HG02623 (cell line): ENCODE measurements at regions not wholly inside any gene's neighbourhood (a gene's known extent, or its start where the extent isn't known, plus 50 kb on each side); places are given as distances from the start of the nearest gene placed in this dataset.
"Not testable (repeated sequence)": the region's sequence is repeated elsewhere in the genome, so short reads cannot be mapped to it uniquely, and the experiment has no call there.

Experiments
- ATAC-seq: cut with Tn5 transposase; IDR thresholded peaks from one replicate; pipeline ENCODE4 v1.9.1; 2021; ENCODE audit warnings: moderate library complexity; ENCODE audit not compliant: unreplicated experiment

DNA sequence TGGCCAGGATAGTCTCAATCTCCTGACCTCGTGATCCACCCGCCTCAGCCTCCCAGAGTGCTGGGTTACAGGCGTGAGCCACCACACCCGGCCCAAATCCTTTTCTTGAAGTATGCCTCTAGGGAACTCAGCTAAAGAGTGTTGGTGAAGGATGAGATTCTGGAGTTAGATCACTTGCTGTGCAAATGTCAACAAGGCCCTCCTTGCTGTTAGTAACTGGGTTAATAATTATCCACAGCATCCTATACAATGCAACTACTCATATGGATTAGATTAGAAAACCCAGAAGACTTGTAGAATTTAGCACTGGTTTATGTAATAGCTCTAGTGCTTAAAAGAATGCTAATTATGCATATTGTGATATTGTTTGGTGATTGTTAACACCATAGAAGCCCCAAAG, 310.8 kb upstream of the TFPI start:
- ATAC-seq = no peak

DNA sequence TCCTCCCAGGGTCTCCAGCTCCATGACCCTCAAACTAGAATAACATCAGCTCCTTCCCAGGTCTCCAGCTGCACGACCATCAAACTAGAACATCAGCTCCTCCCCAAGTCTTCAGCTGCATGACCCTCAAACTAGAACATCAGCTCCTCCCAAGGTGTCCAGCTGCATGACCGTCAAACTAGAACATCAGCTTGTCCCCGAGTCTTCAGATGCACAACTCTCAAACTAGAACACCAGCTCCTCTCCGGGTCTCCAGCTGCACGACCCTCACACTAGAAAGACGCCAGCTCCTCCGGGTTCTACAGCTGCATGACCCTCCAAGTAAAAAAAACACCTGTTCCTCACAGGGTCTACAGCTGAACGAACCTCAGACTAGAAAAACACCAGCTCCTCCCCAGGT, 312.9 kb upstream of the TFPI start:
- no peak for ATAC-seq

DNA sequence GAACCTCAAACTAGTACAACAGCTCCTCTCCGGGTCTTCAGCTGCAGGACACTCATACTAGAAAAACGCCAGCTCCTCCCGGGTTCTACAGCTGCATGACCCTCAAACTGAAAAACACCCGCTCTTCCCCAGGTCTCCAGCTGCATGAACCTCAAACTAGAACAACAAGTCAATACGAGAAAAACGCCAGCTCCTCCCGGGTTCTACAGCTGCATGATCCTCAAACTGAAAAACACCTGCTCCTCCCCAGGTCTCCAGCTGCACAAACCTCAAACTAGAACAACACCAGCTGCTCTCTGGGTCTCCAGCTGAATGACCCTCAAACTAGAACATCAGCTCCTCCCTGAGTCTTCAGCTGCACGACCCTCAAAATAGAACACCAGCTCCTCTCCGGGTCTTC, 315.0 kb upstream of the TFPI start:
- ATAC-seq = no peak

DNA sequence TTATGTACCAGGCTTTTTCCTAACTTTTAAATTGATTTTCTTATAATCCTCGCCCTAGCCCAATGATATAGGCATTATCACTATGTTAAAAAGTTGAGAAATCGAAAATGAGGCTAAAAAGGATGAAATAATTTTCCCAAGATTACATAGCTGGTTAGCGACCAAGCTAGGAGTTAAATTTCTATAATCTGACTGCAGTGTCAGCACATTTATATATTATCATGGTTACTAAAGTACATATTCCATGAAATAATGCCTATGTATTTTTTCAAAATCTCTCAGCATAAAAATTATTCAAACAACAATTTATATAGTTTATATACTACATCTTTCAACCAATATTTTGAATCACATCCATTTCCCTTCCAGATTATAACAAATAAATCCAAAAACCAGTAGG, 317.3 kb upstream of the TFPI start:
- ATAC-seq = no peak

DNA sequence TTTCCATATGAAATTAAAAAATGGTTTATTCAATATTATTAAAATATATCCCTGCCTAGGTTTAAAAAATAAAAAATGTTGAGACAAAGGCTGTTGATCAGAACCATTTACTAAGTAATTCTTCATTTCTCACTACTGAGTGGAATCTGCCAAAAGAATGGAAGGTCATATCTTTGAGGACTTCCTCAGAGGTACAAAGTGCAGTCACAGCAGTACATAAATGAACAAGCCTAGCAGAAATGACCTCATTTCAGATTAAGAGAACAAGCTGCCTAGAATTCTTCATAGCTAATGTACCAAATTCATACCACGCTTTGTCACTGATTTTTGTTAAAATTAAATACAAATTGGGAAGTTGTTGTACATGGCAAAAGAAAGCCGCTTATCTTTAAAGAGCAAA, 318.9 kb upstream of the TFPI start:
- no peak for ATAC-seq

- ATAC-seq = no peak
These were observed 320.6 kb upstream of the TFPI start for GRCh38 chr2:187874786-187875185.

GRCh38 chr2:187875261-187876141, 321.3 kb upstream of the TFPI start:
- no peak for ATAC-seq

- ATAC-seq = no peak
These were observed 322.3 kb upstream of the TFPI start for GRCh38 chr2:187876554-187876953.

DNA sequence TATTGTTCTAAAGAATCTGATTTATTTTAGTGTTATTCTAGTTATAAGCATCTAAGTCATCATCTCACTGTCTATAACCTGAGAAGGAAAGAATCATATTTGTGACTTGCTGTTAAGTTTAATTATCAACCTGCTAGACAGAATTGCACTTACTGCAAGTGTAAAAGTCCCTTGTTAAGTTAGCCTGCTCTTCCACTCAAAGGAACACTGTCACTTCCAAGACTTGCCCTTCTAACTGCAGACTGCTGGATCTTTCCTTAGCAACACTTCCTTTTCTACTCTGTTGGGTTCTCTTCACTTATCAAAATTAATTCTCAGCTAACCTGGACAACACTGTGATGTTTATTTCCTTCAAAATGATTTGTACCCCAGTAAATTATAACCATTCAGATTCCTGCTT, 323.2 kb upstream of the TFPI start:
- ATAC-seq = no peak

DNA sequence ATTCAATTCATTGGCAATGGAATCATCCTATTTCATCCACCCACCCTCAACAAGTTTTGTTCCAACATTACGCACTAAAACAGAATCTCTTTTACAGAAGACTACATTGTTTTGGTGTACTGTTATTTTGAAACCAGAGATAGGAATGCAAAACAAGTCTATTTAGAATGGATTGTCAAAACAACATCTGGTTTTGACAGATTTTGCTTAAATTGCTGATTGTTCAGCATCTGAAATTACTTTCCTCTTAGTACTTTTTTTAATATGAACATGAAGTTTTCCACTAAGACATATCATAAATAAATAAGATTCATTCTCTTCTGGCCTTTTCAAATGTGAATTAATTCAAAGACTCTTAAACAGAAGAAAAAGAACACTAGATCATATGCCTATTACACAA, 323.9 kb upstream of the TFPI start:
- no peak for ATAC-seq

GRCh38 chr2:187879491-187879890, 325.3 kb upstream of the TFPI start:
- ATAC-seq = no peak

GRCh38 chr2:187884003-187884402, 329.8 kb upstream of the TFPI start:
- no peak for ATAC-seq

DNA sequence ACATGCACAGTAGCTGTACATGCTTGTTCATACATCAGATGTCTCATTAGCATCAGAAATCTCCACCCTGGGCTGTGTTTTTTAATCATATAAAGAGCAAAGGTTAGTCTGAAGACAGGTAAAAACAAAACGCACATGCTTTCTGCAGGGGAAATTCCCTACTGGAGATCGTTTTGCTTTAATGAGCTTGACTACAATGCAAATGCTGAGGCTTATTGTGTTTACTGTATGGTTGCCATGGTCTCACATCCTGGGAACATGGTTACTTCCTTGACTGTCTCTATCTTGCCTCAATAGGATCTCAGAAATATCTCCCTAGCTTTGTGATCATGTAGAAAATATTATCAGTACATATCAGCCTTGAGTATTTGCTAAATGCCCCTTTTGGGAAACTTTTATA, 336.5 kb upstream of the TFPI start:
- ATAC-seq = no peak

DNA sequence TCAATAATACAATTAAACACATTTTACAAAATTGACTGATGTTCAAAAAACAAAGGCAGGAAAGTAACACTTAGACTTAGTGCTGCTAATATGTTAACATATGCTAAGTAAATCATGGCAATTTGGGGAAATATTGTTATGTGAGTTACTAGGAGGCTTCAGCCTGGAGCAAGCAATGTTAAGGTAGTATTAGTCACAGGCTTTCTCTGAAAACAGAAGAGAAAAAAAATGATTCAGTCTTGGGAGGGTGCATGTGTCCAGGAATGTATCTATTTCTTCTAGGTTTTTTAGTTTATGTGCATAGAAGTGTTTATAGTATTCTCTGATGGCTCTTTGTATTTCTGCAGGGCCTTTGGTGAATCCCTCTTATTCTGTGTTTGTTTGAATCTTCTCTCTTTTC, 345.8 kb upstream of the TFPI start:
- ATAC-seq = no peak

GRCh38 chr2:187906021-187906420, 351.8 kb upstream of the TFPI start:
- ATAC-seq = no peak

GRCh38 chr2:187910922-187911321, 356.7 kb upstream of the TFPI start:
- not testable (repeated sequence) for ATAC-seq

DNA sequence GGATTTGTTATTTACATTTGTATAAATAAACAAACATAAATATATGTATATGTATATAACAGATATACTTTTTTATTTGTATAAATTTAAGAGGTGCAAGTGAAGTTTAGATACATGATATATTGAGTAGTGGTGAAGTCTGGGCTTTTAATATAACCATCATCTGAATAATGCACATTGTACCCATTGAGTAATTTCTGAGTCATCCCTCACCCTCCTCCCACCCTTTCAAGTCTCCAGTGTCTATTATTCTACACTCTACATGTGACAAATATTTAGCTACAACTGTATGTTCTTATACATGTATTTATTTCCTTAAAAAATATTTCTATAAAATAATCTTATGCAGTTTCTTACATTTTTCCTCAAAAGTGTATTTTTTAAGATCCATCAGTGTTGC, 358.7 kb upstream of the TFPI start:
- no peak for ATAC-seq

DNA sequence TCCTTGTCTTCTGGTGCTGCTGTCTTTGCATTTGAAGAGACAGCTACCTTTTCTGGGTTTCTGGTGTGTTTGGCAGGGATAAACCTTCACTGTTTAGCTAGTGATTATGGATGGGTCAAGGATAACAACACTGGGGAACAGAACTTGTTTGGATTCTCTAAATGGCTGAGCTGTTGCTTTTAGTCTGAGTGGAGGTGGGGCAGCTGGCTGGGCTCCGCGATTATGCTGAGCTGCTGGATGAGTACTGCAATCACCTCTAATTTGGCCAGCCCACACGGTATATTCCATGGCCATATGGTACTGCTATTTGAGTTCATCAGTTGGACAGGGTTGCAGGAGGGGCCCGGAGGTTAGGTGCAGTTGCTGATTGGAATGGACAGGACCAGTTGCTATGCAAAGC, 361.6 kb upstream of the TFPI start:
- no peak for ATAC-seq

- ATAC-seq = no peak
These were observed 362.6 kb upstream of the TFPI start for GRCh38 chr2:187916799-187917198.

DNA sequence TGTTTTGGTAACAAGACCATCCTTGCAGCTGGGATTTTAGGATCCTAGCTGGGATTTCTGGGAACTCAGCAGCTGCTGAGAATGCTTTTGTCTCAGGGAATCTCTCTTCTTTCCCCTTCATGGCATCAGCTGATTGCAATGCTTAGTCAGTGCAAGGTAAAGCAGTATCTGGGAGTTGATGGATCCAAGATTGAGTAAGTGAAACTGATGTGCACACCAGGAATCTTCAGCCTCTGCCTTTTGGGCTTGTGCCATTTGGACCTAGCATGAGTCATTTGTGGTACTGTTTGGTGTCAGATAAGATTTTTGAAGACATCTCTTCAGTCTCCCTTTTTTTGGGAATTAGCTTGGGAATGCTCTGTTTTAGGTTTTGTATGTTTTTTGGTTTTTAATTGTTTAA, 363.3 kb upstream of the TFPI start:
- ATAC-seq = no peak

DNA sequence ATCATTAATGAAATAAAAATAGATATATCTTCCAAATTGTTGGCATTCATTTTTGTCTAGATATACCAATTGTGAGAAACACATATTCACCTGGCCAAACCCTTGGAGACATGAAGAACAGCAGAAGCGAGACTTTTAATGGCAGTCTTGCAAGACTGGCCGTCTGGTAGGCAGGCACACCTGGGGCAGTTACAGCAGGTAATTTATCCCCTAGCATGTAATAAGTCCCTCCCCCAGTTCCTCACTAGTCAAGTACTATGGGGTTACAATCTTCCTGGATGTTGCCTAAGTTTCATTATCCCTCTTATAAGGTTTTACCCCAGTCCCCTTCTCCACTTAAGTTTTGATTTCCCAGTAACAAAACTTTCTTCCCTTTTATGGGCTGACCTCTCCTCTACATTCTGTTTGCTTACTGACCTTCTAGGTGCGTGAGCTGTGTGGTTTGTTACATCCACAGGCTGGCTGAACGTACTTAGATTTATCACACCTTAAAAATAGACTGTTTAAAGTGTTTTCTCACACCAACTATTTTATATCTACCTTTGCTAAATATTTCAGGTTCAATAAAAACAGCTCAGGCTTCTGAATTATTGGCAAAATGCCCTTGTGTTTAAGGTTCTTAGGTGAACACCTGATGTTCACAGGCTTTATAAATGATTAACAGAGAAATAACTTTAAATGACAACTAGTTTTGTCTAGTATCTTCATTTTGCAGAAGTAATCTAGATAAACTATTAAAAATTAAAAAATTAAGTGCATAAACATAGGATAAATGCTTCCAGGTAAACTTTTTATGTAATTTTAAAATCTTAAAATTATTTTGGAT, 365.0 kb upstream of the TFPI start:
- ATAC-seq = no peak

DNA sequence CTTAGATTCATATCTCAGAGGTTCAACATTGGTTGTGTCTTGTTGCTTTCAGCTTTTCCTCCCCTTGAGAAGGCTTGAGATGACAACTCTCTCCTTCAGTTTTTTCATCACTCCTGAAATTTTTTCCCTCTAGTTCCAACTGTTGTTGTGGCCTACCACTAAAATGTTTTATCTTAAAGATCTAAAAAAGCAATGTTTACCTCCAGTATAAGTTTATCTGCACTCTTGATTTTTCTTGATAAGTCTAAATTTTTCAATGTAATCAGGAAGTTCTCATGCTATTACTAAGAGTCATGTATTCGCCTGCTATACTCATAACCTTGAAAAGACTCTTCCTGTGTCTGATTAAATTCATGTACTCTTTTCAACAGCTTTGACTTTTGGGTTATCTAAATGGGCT, 366.3 kb upstream of the TFPI start:
- no peak for ATAC-seq
